Hepatocyte (in vitro differentiated cells): ENCODE measurements at regions not wholly inside any gene's neighbourhood (a gene's known extent, or its start where the extent isn't known, plus 50 kb on each side); places are given as distances from the start of the nearest gene placed in this dataset.

Source experiments
- CTCF ChIP-seq: fragments of 200-600 bp; sonication (generic); IDR thresholded peaks from 2 replicates; pipeline ENCODE4 v1.5.1; 2016; ENCODE audit warnings: antibody characterized with exemption, mild to moderate bottlenecking; ENCODE audit not compliant: poor library complexity
- EZH2 ChIP-seq: fragments of 200-600 bp; sonication (generic); IDR thresholded peaks from 2 replicates; pipeline ENCODE4 v1.6.1; 2016; ENCODE audit warnings: antibody characterized with exemption, mild to moderate bottlenecking, borderline replicate concordance

- no peak for TF ChIP-seq CTCF
- no peak for TF ChIP-seq EZH2
These were observed 58.9 kb upstream of the ZSWIM2 start for GRCh38 chr2:186907897-186908296.
